Activated CD8-positive, alpha-beta T cell treated with anti-CD3 and anti-CD28 coated beads for 36 hours (primary cell): ENCODE measurements at regions not wholly inside any gene's neighbourhood (a gene's known extent, or its start where the extent isn't known, plus 50 kb on each side); places are given as distances from the start of the nearest gene placed in this dataset.

ENCODE experiments used
- ATAC-seq: fragments of 200-7000 bp; cut with Tn5 transposase; one replicate; pipeline ENCODE4 v1.10.0; 2021; ENCODE audit warnings: mild to moderate bottlenecking, moderate library complexity
- CTCF ChIA-PET: fragments of 350-600 bp; sonication (Branson Sonifier 250); formaldehyde crosslinking; loops from one replicate; lab custom pipeline; 2021; ENCODE audit warnings: antibody characterized with exemption; lab: Charles Lee
- POLR2A ChIA-PET: fragments of 350-600 bp; sonication (Branson Sonifier 250); formaldehyde crosslinking; loops from one replicate; lab custom pipeline; 2021; ENCODE audit warnings: antibody characterized with exemption; lab: Charles Lee
- DNase-seq: peaks from one replicate; pipeline ENCODE4 v3.0.0-alpha.2; 2020
- H3K27ac Mint-ChIP-seq: one replicate; pipeline ENCODE4 v1.8.0; 2021; ENCODE audit warnings: mild to moderate bottlenecking, mixed read lengths
- H3K27me3 Mint-ChIP-seq: one replicate; pipeline ENCODE4 v1.8.0; 2021; ENCODE audit warnings: mixed read lengths
- H3K36me3 Mint-ChIP-seq: one replicate; pipeline ENCODE4 v1.8.0; 2021; ENCODE audit warnings: low read depth, mixed read lengths
- H3K4me1 Mint-ChIP-seq: one replicate; pipeline ENCODE4 v1.8.0; 2021; ENCODE audit warnings: low read depth, mixed read lengths
- H3K4me3 Mint-ChIP-seq: one replicate; pipeline ENCODE4 v1.8.0; 2021; ENCODE audit warnings: mild to moderate bottlenecking, moderate library complexity, mixed read lengths
- H3K9me3 Mint-ChIP-seq: one replicate; pipeline ENCODE4 v1.8.0; 2021; ENCODE audit warnings: mixed read lengths
- intact Hi-C: fragments of 100-400 bp; cut with micrococcal nuclease; formaldehyde crosslinking; loops from one replicate; pipeline ENCODE4 v1.10.0; 2022
- TF ChIP-seq, protein P1 (sequence below): fragments of 200-600 bp; IDR thresholded peaks from one replicate; pipeline ENCODE4 v1.8.0; 2022; ENCODE audit warnings: antibody characterized with exemption, mild to moderate bottlenecking

DNA sequence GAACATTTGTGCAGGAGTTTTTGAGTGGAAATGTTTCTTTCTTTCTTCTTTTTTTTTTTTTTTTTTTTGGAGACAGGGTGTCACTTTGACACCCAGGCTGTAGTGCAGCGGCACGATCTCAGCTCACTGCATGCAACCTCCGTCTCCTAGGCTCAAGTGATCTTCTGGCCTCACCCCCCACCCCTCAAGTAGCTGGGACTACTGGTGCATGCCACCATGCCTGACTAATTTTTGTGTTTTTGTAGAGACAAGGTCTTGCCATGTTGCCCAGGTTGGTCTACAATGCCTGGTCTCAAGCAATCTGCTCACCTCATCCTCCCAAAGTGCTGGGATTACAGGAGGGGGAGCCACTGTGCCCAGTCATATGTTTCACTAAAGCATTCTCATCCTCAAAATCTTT is 69.2 kb upstream of the BCAT1 start:
- ChIA-PET CTCF (no interaction called here), POLR2A (no interaction called here)
- no peak overlapping the region for H3K4me3 Mint-ChIP-seq
- no peak overlapping the region for H3K27ac Mint-ChIP-seq
- no peaks in the 10 kb centered on the region for H3K9me3 Mint-ChIP-seq
- intact Hi-C loops = no loop called here
- ATAC-seq (no peak), DNase-seq (no peak)
- TF ChIP-seq, protein P1, sequence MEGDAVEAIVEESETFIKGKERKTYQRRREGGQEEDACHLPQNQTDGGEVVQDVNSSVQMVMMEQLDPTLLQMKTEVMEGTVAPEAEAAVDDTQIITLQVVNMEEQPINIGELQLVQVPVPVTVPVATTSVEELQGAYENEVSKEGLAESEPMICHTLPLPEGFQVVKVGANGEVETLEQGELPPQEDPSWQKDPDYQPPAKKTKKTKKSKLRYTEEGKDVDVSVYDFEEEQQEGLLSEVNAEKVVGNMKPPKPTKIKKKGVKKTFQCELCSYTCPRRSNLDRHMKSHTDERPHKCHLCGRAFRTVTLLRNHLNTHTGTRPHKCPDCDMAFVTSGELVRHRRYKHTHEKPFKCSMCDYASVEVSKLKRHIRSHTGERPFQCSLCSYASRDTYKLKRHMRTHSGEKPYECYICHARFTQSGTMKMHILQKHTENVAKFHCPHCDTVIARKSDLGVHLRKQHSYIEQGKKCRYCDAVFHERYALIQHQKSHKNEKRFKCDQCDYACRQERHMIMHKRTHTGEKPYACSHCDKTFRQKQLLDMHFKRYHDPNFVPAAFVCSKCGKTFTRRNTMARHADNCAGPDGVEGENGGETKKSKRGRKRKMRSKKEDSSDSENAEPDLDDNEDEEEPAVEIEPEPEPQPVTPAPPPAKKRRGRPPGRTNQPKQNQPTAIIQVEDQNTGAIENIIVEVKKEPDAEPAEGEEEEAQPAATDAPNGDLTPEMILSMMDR = no peak
- H3K36me3 Mint-ChIP-seq = no peaks in the 10 kb centered on the region
- H3K27me3 Mint-ChIP-seq = no peaks in the 10 kb centered on the region
- H3K4me1 Mint-ChIP-seq = no peaks in the 10 kb centered on the region

DNA sequence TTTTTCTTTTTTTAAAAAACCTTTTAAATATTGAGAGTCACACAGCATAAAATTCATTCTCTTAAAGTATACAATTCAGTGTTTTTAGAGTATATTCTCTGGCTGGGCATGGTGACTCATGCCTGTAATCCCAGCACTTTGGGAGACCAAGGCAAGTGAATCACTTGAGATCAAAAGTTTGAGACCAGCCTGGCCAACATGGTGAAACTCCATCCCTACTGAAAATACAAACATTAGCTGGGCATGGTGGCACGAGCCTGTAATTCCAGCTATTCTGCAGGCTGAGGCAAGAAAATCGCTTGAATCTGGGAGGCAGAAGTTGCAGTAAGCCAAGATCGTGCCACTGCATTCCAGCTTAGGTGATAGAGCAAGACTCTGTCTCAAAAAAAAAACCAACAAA is 68.4 kb upstream of the BCAT1 start:
- H3K4me1 Mint-ChIP-seq = no peaks in the 10 kb centered on the region
- intact Hi-C loops = no loop called here
- ChIA-PET POLR2A (no interaction called here), CTCF (interaction anchor here (1.4 kb wide), 1 partner anchor 138 kb away, joined by 4 read pairs; no protein-coding TSS in a partner anchor)
- H3K27me3 Mint-ChIP-seq = no peaks in the 10 kb centered on the region
- H3K4me3 Mint-ChIP-seq = no peak overlapping the region
- no peak for DNase-seq
- no peaks in the 10 kb centered on the region for H3K36me3 Mint-ChIP-seq
- no peaks in the 10 kb centered on the region for H3K9me3 Mint-ChIP-seq
- no peak for ATAC-seq
- TF ChIP-seq, protein P1 = no peak
- no peak overlapping the region for H3K27ac Mint-ChIP-seq

DNA sequence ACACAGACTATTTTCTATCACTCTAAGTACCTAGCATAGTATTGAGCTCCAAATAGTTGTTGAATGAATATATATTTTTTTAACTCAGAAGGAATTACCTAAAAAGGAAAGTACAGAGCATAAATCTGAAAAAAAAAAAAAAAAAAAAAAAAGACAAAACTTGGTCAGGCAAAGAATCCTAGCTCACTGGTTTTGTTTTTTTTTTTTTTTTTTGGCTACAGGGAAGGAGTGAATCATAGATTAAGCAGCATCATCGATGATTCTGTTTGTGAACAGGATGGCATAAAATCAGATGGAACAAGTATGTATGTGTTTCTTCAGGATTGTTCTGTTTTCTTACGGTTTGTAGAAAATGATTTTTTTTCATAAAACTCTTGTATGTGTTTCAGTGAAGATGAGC is 66.1 kb upstream of the BCAT1 start:
- ChIA-PET CTCF (no interaction called here), POLR2A (no interaction called here)
- Mint-ChIP-seq H3K4me1 (peaks cover 2% of the 10 kb centered on the region), H3K9me3 (no peaks in the 10 kb centered on the region), H3K27ac (no peak overlapping the region), H3K36me3 (no peaks in the 10 kb centered on the region), H3K4me3 (no peak overlapping the region), H3K27me3 (no peaks in the 10 kb centered on the region)
- TF ChIP-seq, protein P1 = no peak
- ATAC-seq (no peak), DNase-seq (no peak)
- intact Hi-C loops = no loop called here

DNA sequence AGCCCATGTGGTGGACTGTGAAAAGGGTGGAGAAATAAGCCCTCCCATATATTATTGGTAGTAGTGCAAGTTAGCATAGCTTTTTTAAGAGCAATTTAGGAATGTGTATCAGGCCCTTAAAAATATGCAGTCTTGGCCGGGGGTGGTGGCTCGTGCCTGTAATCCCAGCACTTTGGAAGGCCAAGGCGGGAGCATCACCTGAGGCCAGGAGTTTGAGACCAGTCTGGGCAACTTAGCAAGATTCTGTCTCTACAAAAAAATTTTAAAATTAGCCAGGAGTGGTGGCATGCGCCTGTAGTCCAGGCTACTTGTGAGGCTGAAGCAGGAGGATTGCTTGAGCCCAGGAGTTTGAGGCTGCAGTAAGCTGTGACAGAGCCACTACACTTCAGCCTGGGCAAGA is 64.2 kb upstream of the BCAT1 start:
- ATAC-seq (no peak), DNase-seq (no peak)
- TF ChIP-seq, protein P1 = no peak
- Mint-ChIP-seq H3K27me3 (no peaks in the 10 kb centered on the region), H3K9me3 (no peaks in the 10 kb centered on the region), H3K4me3 (no peak overlapping the region), H3K36me3 (no peaks in the 10 kb centered on the region), H3K4me1 (peaks cover 2% of the 10 kb centered on the region), H3K27ac (no peak overlapping the region)
- intact Hi-C loops = no loop called here
- CTCF ChIA-PET = no interaction called here
- POLR2A ChIA-PET = no interaction called here

DNA sequence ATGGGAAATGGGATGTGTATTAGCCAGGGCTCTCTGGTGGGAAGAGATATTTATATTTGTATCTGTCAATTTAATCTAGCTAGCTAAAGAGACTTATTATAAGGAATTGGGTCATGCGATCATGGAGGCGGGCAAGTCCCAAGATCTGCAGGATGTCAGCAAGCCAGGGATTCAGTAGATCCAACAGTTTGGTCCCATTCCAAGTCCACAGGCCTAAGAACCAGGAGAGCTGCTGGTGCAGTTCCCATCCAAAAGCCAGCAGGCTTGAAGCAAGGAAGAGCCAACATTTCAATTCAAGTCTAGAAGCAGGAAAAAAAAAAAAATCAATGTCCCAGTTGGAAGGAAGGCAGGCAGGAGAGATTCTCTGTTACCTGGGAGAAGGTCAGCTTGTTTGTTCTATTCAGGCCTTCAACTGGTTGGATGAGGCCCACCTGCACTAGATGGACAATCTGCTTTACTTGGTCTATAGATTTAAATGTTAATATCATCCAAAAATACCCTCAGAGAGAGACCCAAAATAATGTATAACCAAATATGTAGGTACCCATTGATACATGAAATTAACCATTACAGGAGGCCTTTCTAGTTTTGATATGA is 60.7 kb upstream of the BCAT1 start:
- no peaks in the 10 kb centered on the region for H3K9me3 Mint-ChIP-seq
- no peak overlapping the region for H3K4me3 Mint-ChIP-seq
- no peak for ATAC-seq
- no peaks in the 10 kb centered on the region for H3K36me3 Mint-ChIP-seq
- TF ChIP-seq, protein P1 = no peak
- CTCF ChIA-PET = interaction anchor here (0.7 to 1.3 kb wide), 2 partner anchors 18 to 378 kb away, joined by 3 to 5 read pairs; no protein-coding TSS in a partner anchor
- POLR2A ChIA-PET = no interaction called here
- peaks cover 2% of the 10 kb centered on the region for H3K4me1 Mint-ChIP-seq
- no peak overlapping the region for H3K27ac Mint-ChIP-seq
- no peaks in the 10 kb centered on the region for H3K27me3 Mint-ChIP-seq
- intact Hi-C loops = no loop called here
- no peak for DNase-seq
